LNCaP clone FGC (cell line): ENCODE measurements at regions not wholly inside any gene's neighbourhood (a gene's known extent, or its start where the extent isn't known, plus 50 kb on each side); places are given as distances from the start of the nearest gene placed in this dataset.

ENCODE experiments used
- DNase-seq: peaks from one replicate; pipeline ENCODE4 v3.0.0-alpha.2; 2011; ENCODE audit warnings: low read depth
- H3K4me3 ChIP-seq: 2 replicates; pipeline ENCODE4 v1.5.1; 2011; ENCODE audit warnings: mild to moderate bottlenecking, low read depth, low read length, control low read depth
- TF ChIP-seq, protein P1 (sequence below): IDR thresholded peaks from 2 replicates; pipeline ENCODE4 v1.5.1; 2012; ENCODE audit warnings: mild to moderate bottlenecking; ENCODE audit not compliant: control insufficient read depth, insufficient read depth; ENCODE audit errors: extremely low read depth

DNA sequence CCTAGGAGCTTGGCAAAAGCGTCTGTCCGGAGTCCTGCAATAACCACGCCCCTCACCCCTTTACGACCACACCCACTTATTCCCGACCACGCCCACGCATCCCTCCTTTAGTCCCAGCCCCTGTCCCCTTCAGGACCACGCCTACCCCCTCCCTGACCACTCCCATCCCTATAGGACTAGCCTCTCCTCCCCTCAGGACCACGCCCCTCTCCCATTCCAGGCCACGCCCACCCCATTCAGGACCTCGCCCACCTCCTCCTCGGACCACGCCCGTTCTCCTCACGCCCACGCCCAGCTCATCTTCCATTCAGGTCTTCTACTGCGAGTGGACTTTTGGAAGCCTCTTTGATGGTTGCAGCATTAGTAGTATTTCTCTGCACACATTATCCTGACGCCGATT is 131.2 kb upstream of the STX18 start:
- peak; percentile 28 for DNase-seq
- H3K4me3 ChIP-seq: no peak overlapping the region
- TF ChIP-seq, protein P1, sequence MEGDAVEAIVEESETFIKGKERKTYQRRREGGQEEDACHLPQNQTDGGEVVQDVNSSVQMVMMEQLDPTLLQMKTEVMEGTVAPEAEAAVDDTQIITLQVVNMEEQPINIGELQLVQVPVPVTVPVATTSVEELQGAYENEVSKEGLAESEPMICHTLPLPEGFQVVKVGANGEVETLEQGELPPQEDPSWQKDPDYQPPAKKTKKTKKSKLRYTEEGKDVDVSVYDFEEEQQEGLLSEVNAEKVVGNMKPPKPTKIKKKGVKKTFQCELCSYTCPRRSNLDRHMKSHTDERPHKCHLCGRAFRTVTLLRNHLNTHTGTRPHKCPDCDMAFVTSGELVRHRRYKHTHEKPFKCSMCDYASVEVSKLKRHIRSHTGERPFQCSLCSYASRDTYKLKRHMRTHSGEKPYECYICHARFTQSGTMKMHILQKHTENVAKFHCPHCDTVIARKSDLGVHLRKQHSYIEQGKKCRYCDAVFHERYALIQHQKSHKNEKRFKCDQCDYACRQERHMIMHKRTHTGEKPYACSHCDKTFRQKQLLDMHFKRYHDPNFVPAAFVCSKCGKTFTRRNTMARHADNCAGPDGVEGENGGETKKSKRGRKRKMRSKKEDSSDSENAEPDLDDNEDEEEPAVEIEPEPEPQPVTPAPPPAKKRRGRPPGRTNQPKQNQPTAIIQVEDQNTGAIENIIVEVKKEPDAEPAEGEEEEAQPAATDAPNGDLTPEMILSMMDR: no peak

DNA sequence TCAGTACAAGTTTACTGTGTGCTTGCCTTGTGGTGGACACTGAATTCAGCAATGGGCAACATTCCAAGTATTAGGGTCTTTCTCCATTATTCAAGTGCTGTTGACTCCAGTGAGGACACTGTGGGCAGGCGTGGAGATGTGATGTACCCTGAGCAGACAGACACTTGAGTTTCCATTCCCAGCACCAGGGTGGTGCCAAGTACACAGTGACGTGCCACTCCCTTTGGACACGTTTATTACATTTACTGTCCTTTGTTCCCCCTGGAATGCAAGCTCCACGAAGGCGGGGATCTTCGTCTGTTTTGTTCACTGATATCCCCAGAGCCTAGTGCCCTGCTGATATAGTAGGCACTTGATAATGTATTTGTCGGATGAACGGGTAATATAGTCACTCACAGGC is 130.6 kb upstream of the STX18 start:
- DNase-seq: no peak
- no peak overlapping the region for H3K4me3 ChIP-seq
- TF ChIP-seq, protein P1: no peak

GRCh38 chr4:4671774-4672349 is 130.0 kb upstream of the STX18 start:
- no peak overlapping the region for H3K4me3 ChIP-seq
- TF ChIP-seq, protein P1: no peak
- no peak for DNase-seq

DNA sequence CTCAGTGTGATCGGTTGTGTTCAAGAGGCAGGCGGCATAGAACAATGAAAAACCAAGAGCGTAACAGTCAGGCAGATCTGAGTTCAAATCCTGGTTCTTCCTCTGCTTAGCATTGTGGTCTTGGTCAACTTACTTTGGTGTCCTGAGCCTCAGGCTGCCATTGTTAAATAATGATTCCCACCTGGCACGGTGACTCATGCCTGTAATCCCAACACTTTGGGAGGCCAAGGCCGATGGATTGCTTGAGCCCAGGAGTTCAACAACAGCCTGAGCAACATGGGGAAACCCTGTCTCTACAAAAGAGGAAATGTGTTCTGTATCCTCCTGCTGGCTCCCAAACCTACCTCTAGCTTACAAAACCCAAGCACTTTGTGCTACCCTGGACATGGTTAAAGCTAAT is 129.0 kb upstream of the STX18 start:
- DNase-seq: no peak
- TF ChIP-seq, protein P1: no peak
- H3K4me3 ChIP-seq: no peak overlapping the region

- H3K4me3 ChIP-seq: no peak overlapping the region
- DNase-seq: no peak
- TF ChIP-seq, protein P1: no peak
Measured at GRCh38 chr4:4668355-4669210, 126.7 kb upstream of the STX18 start.

- H3K4me3 ChIP-seq: no peak overlapping the region
- TF ChIP-seq, protein P1: no peak
- DNase-seq: no peak
Measured at GRCh38 chr4:4667622-4668081, 125.8 kb upstream of the STX18 start.
